K562 (cell line): ENCODE measurements at regions not wholly inside any gene's neighbourhood (a gene's known extent, or its start where the extent isn't known, plus 50 kb on each side); places are given as distances from the start of the nearest gene placed in this dataset.

Experiments used
- ATAC-seq: fragments of 200-7000 bp; cut with Tn5 transposase; 3 replicates; pipeline ENCODE4 v1.9.1; 2020; ENCODE audit warnings: moderate library complexity
- BruUV-seq: library from RNA; stranded (reverse); fragments of 400-500 nt; replicated peaks from 2 replicates; lab custom pipeline; 2021; lab: Mats Ljungman, UMichigan
- CTCF ChIA-PET: fragments of 300-600 bp; formaldehyde crosslinking; extraction: SDS; loops from one replicate; lab custom pipeline; 2021; ENCODE audit warnings: low intra/inter-chr PET ratio; lab: Yijun Ruan, JAX
- POLR2A ChIA-PET: fragments of 300-600, 350-650 bp; sonication (Branson Sonifier 250); formaldehyde crosslinking; extraction: SDS; loops from one replicate; lab custom pipeline; 2021; ENCODE audit warnings: antibody characterized with exemption, inconsistent platforms; lab: Yijun Ruan, JAX
- DNase-seq, 4 experiments: peaks; one replicate each; pipeline versions ENCODE4 v3.0.0 to v3.0.0-alpha.2; 2011 to 2018; ENCODE audit warnings: low spot score in 3 of 4, mixed read lengths in 3 of 4; ENCODE audit errors: extremely low read depth in 1 of 4
- FAIRE-seq: peaks from 2 replicates; lab custom pipeline; 2011; peaks lifted over from hg19 to GRCh38; lab: Jason Lieb, UNC
- H2AFZ ChIP-seq: 2 replicates; pipeline ENCODE4 v1.6.0; 2011; ENCODE audit warnings: low read depth, low read length, control low read depth, inconsistent platforms
- H3K27ac ChIP-seq: fragments of 200-600 bp; 3 replicates; pipeline ENCODE4 v1.8.0; 2011; ENCODE audit warnings: low read depth, mild to moderate bottlenecking, control low read depth, inconsistent platforms, low read length, moderate library complexity, mixed read lengths; ENCODE audit errors: extremely low read depth
- H3K27me3 ChIP-seq, 2 experiments: fragments of 300-600 bp in 1 of 2; 2 replicates in 1 of 2; 3 replicates in 1 of 2; pipeline versions ENCODE4 v1.6.0 to v1.8.0; 2011; ENCODE audit warnings: inconsistent platforms in 2 of 2, low read length in 2 of 2, mild to moderate bottlenecking in 1 of 2, mixed read lengths in 1 of 2, moderate library complexity in 1 of 2; ENCODE audit not compliant: control insufficient read depth in 2 of 2, insufficient read depth in 2 of 2
- H3K36me3 ChIP-seq: fragments of 300-600 bp; 3 replicates; pipeline ENCODE4 v1.8.0; 2011; ENCODE audit warnings: mild to moderate bottlenecking, low read length, inconsistent platforms; ENCODE audit not compliant: control insufficient read depth, insufficient read depth
- H3K4me1 ChIP-seq, 2 experiments: fragments of 200-600 bp in 1 of 2; replicated peaks in 1 of 2; 2 replicates in 1 of 2; 3 replicates in 1 of 2; pipeline versions ENCODE4 v1.5.1 to v1.8.0; 2011; ENCODE audit warnings: inconsistent platforms in 2 of 2, low read length in 2 of 2, mild to moderate bottlenecking in 1 of 2, mixed read lengths in 1 of 2, moderate library complexity in 1 of 2; ENCODE audit not compliant: control insufficient read depth in 2 of 2, insufficient read depth in 2 of 2
- H3K4me2 ChIP-seq: 2 replicates; pipeline ENCODE4 v1.6.1; 2011; ENCODE audit warnings: low read length, control low read depth, inconsistent platforms, mixed read lengths; ENCODE audit not compliant: insufficient read depth
- H3K4me3 ChIP-seq: fragments of 200-600 bp; sonication (generic), shearing (Covaris generic); 2 replicates; pipeline ENCODE4 v1.5.1; 2016; ENCODE audit warnings: control low read depth, inconsistent platforms
- H3K79me2 ChIP-seq: fragments of 200-600 bp; 3 replicates; pipeline ENCODE4 v1.8.0; 2011; ENCODE audit warnings: low read length, inconsistent platforms; ENCODE audit not compliant: control insufficient read depth, insufficient read depth
- H3K9ac ChIP-seq, 2 experiments: 2 replicates each; pipeline versions ENCODE4 v1.6.0 to v1.6.1; 2011; ENCODE audit warnings: low read depth in 2 of 2, low read length in 2 of 2, control low read depth in 1 of 2, inconsistent platforms in 1 of 2, mild to moderate bottlenecking in 1 of 2, mixed read lengths in 1 of 2; ENCODE audit not compliant: insufficient read depth in 1 of 2
- H3K9me1 ChIP-seq: one replicate; pipeline ENCODE4 v1.6.0; 2011; ENCODE audit warnings: inconsistent platforms, mild to moderate bottlenecking, low read length, moderate library complexity; ENCODE audit not compliant: control insufficient read depth, insufficient read depth
- H3K9me3 ChIP-seq: replicated peaks from 2 replicates; pipeline ENCODE4 v1.5.1; 2011; ENCODE audit warnings: low read depth, low read length, inconsistent platforms; ENCODE audit not compliant: control insufficient read depth, insufficient read depth
- H4K20me1 ChIP-seq: replicated peaks from 2 replicates; pipeline ENCODE4 v1.6.1; 2011; ENCODE audit warnings: low read length, inconsistent platforms, mixed read lengths; ENCODE audit not compliant: control insufficient read depth, insufficient read depth
- BCL6 ChIP-seq: fragments of 250-450 bp; sonication (Bioruptor Pico); IDR thresholded peaks from 2 replicates; pipeline ENCODE4 v1.4.0; 2020
- EHMT2 ChIP-seq: fragments of 450-650 bp; IDR thresholded peaks from 2 replicates; pipeline ENCODE4 v1.6.1; 2018; ENCODE audit warnings: antibody characterized with exemption
- FOSL1 ChIP-seq: fragments of 200-800 bp; sonication (Bioruptor generic); conservative IDR thresholded peaks from 2 replicates; pipeline ENCODE4 v1.6.1; 2016; ENCODE audit warnings: missing genetic modification characterization, missing compliant biosample characterization
- GATA2 ChIP-seq: sonication (generic); formaldehyde crosslinking; IDR thresholded peaks from 2 replicates; pipeline ENCODE4 v1.4.0; 2020; ENCODE audit warnings: mild to moderate bottlenecking, missing genetic modification reagents
- HDGF ChIP-seq: fragments of 450-650 bp; IDR thresholded peaks from 2 replicates; pipeline ENCODE4 v1.6.1; 2016
- JUNB ChIP-seq: fragments of 450-650 bp; formaldehyde crosslinking; conservative IDR thresholded peaks from 2 replicates; pipeline ENCODE4 v1.4.0; 2020; ENCODE audit warnings: mild to moderate bottlenecking
- MYNN ChIP-seq, 2 experiments: sonication (generic); formaldehyde crosslinking in 1 of 2; IDR thresholded peaks; 2 replicates each; pipeline versions ENCODE4 v1.5.0 to v1.6.1; 2016 to 2020; ENCODE audit warnings: antibody characterized with exemption in 1 of 2, missing genetic modification reagents in 1 of 2
- SP1 ChIP-seq: sonication (generic); formaldehyde crosslinking; IDR thresholded peaks from 2 replicates; pipeline ENCODE4 v1.8.1; 2022; ENCODE audit warnings: mild to moderate bottlenecking, missing genetic modification reagents
- ZNF121 ChIP-seq: sonication (generic); formaldehyde crosslinking; conservative IDR thresholded peaks from 2 replicates; pipeline ENCODE4 v1.8.0; 2022; ENCODE audit warnings: missing genetic modification reagents
- ZNF263 ChIP-seq: sonication (generic); formaldehyde crosslinking; IDR thresholded peaks from 2 replicates; pipeline ENCODE4 v1.8.0; 2022; ENCODE audit warnings: mild to moderate bottlenecking, missing genetic modification reagents, borderline replicate concordance
- ZNF444 ChIP-seq: fragments of 250-450 bp; sonication (Bioruptor Pico); IDR thresholded peaks from 2 replicates; pipeline ENCODE4 v1.4.0; 2020; ENCODE audit warnings: mild to moderate bottlenecking, moderate library complexity
- in situ Hi-C: fragments of 300-500 bp; cut with MboI; formaldehyde crosslinking; loops from 4 replicates; pipeline ENCODE4 v1.15.0; 2018; ENCODE audit warnings: inconsistent platforms, mixed read lengths
- intact Hi-C: fragments of 100-400 bp; cut with micrococcal nuclease; formaldehyde crosslinking; loops from 2 replicates; pipeline ENCODE4 v1.14.2; 2022
- TF ChIP-seq, protein P1 (sequence below): fragments of 450-650 bp; formaldehyde crosslinking; IDR thresholded peaks from 2 replicates; pipeline ENCODE4 v1.4.0; 2020; ENCODE audit warnings: mild to moderate bottlenecking, moderate library complexity
- TF ChIP-seq, protein P2 (sequence below): fragments of 250-450 bp; sonication (Bioruptor Pico); IDR thresholded peaks from 2 replicates; pipeline ENCODE4 v1.8.0; 2022; ENCODE audit warnings: inconsistent platforms, mild to moderate bottlenecking, moderate library complexity, borderline replicate concordance

DNA sequence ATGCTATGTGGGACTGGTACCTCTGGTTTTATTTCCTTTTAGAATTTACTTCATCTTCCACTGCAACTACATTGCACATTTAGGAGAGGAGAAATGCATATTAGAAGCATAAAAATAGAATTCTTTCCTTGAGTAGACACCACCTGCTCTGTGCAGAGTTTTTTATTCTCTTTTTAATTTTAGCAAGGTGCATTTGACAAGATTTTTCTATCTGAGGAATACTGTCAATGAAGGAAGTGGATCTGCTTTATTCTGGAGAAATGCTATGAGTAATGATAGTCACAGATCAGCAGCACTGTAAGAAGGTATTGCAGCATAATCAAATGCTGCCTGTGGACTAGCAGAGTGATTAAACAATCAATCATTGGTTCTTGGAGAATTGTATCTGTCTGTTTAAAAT is 1038.3 kb downstream of the RAPGEF2 start:
- H3K9me1 ChIP-seq, result no peaks in the 10 kb centered on the region
- no peaks in the 10 kb centered on the region for H3K4me1 ChIP-seq
- TF ChIP-seq MYNN (IDR thresholded peaks at IDR 0.05) (no peak), MYNN (CRISPR knock-in tag; IDR thresholded peaks at IDR 0.05) (no peak), HDGF (no peak), BCL6 (CRISPR knock-in tag) (no peak), SP1 (no peak), ZNF263 (CRISPR knock-in tag) (no peak), JUNB (CRISPR knock-in tag) (no peak), FOSL1 (tag) (no peak), GATA2 (CRISPR knock-in tag) (no peak), ZNF444 (CRISPR knock-in tag) (no peak), EHMT2 (no peak), ZNF121 (no peak)
- TF ChIP-seq, protein P1, sequence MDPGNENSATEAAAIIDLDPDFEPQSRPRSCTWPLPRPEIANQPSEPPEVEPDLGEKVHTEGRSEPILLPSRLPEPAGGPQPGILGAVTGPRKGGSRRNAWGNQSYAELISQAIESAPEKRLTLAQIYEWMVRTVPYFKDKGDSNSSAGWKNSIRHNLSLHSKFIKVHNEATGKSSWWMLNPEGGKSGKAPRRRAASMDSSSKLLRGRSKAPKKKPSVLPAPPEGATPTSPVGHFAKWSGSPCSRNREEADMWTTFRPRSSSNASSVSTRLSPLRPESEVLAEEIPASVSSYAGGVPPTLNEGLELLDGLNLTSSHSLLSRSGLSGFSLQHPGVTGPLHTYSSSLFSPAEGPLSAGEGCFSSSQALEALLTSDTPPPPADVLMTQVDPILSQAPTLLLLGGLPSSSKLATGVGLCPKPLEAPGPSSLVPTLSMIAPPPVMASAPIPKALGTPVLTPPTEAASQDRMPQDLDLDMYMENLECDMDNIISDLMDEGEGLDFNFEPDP, result no peak
- TF ChIP-seq, protein P2, sequence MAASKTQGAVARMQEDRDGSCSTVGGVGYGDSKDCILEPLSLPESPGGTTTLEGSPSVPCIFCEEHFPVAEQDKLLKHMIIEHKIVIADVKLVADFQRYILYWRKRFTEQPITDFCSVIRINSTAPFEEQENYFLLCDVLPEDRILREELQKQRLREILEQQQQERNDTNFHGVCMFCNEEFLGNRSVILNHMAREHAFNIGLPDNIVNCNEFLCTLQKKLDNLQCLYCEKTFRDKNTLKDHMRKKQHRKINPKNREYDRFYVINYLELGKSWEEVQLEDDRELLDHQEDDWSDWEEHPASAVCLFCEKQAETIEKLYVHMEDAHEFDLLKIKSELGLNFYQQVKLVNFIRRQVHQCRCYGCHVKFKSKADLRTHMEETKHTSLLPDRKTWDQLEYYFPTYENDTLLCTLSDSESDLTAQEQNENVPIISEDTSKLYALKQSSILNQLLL (CRISPR knock-in tag), result no peak
- ATAC-seq, result no peak
- H3K9ac ChIP-seq, result no peak overlapping the region
- no peaks in the 10 kb centered on the region for H3K79me2 ChIP-seq
- H2AFZ ChIP-seq, result no peak overlapping the region
- ChIA-PET POLR2A (no interaction called here), CTCF (no interaction called here)
- in situ Hi-C loops, result no loop called here
- no peaks in the 10 kb centered on the region for H4K20me1 ChIP-seq
- no peaks in the 10 kb centered on the region for H3K36me3 ChIP-seq
- H3K4me2 ChIP-seq, result no peak overlapping the region
- no peak overlapping the region for H3K27ac ChIP-seq
- intact Hi-C loops, result no loop called here
- no peak overlapping the region for H3K4me3 ChIP-seq
- BruUV-seq, result no TSS peak
- no peak for FAIRE-seq
- H3K9me3 ChIP-seq, result no peaks in the 10 kb centered on the region
- H3K27me3 ChIP-seq, result no peaks in the 10 kb centered on the region
- no peak for DNase-seq
